ENCODE measurements at regions not wholly inside any gene's neighbourhood (a gene's known extent, or its start where the extent isn't known, plus 50 kb on each side); places are given as distances from the start of the nearest gene placed in this dataset.
A peak's percentile ranks its signal among the peaks of the same experiment; 100 is the strongest.

- Histone ChIP-seq H3K9me3 (peaks cover 0 to 18% (median 9%) of the 10 kb centered on the region in 4 donors), H3K27ac (no peak overlapping the region), H3K27me3 (no peaks in the 10 kb centered on the region), H3K36me3 (no peaks in the 10 kb centered on the region), H3K4me3 (no peak overlapping the region), H3K4me1 (no peaks in the 10 kb centered on the region)
- TF ChIP-seq POLR2AphosphoS5 (IDR thresholded peaks at IDR 0.05) (no peak), EP300 (IDR thresholded peaks at IDR 0.05) (no peak), POLR2A (IDR thresholded peaks at IDR 0.05) (no peak), CTCF (IDR thresholded peaks at IDR 0.05) (no peak)
- no peak for ATAC-seq (ENCODE audit: low FRiP score in 2 of 2)
- WGBS, 2 donors: 59 to 68% methylated on average over 1 of the region's 1 CpG
- DNase-seq: no peak
These were observed 625.6 kb downstream of the PTPRU start for GRCh38 chr1:29861922-29862321.

- no peak overlapping the region for H3K27ac ChIP-seq
- peaks cover 0 to 18% (median 9%) of the 10 kb centered on the region in 4 donors for H3K9me3 ChIP-seq
- WGBS, 2 donors: 100% methylated on average over 1 of the region's 1 CpG
- no peak overlapping the region for H3K4me3 ChIP-seq
- H3K27me3 ChIP-seq: no peaks in the 10 kb centered on the region
- TF ChIP-seq POLR2AphosphoS5 (IDR thresholded peaks at IDR 0.05) (no peak), EP300 (IDR thresholded peaks at IDR 0.05) (no peak), CTCF (IDR thresholded peaks at IDR 0.05) (no peak), POLR2A (IDR thresholded peaks at IDR 0.05) (no peak)
- no peaks in the 10 kb centered on the region for H3K36me3 ChIP-seq
- no peak for DNase-seq
- H3K4me1 ChIP-seq: no peaks in the 10 kb centered on the region
- no peak for ATAC-seq (ENCODE audit: low FRiP score in 2 of 2)
These were observed 625.1 kb downstream of the PTPRU start for GRCh38 chr1:29861446-29861845.

GRCh38 chr1:29860681-29861080, 624.4 kb downstream of the PTPRU start:
- TF ChIP-seq POLR2A (IDR thresholded peaks at IDR 0.05) (no peak), EP300 (IDR thresholded peaks at IDR 0.05) (no peak), CTCF (IDR thresholded peaks at IDR 0.05) (no peak)
- Histone ChIP-seq H3K27me3 (no peaks in the 10 kb centered on the region), H3K9me3 (peaks cover 0 to 18% (median 9%) of the 10 kb centered on the region in 4 donors), H3K4me3 (no peak overlapping the region), H3K27ac (no peak overlapping the region), H3K4me1 (no peaks in the 10 kb centered on the region), H3K36me3 (no peaks in the 10 kb centered on the region)
- ATAC-seq (ENCODE audit: low FRiP score in 2 of 2) (no peak), DNase-seq (no peak)
- 100% methylated on average over 1 to 2 of the region's 2 CpGs for WGBS, 2 donors

GRCh38 chr1:29860056-29860455, 623.7 kb downstream of the PTPRU start:
- 100% methylated on average over 1 of the region's 1 CpG for WGBS, 2 donors
- H3K4me3 ChIP-seq: no peak overlapping the region
- no peaks in the 10 kb centered on the region for H3K36me3 ChIP-seq
- no peak for DNase-seq
- ATAC-seq (ENCODE audit: low FRiP score in 2 of 2): no peak
- H3K27me3 ChIP-seq: no peaks in the 10 kb centered on the region
- no peak overlapping the region for H3K27ac ChIP-seq
- TF ChIP-seq POLR2A (IDR thresholded peaks at IDR 0.05) (no peak), EP300 (IDR thresholded peaks at IDR 0.05) (no peak), POLR2AphosphoS5 (IDR thresholded peaks at IDR 0.05) (no peak), CTCF (IDR thresholded peaks at IDR 0.05) (no peak)
- peaks cover 0 to 18% (median 9%) of the 10 kb centered on the region in 4 donors for H3K9me3 ChIP-seq
- H3K4me1 ChIP-seq: no peaks in the 10 kb centered on the region

GRCh38 chr1:29859126-29859525, 622.8 kb downstream of the PTPRU start:
- 81% methylated on average over 9 of the region's 9 CpGs for WGBS, 2 donors
- DNase-seq (peak in 1 of 2 donors; percentile 50), ATAC-seq (ENCODE audit: low FRiP score in 2 of 2) (no peak)
- no peak for TF ChIP-seq CTCF (IDR thresholded peaks at IDR 0.05)
- no peak for TF ChIP-seq EP300 (IDR thresholded peaks at IDR 0.05)
- TF ChIP-seq POLR2AphosphoS5 (IDR thresholded peaks at IDR 0.05): no peak
- TF ChIP-seq POLR2A (IDR thresholded peaks at IDR 0.05): no peak
- H3K4me1 ChIP-seq: no peaks in the 10 kb centered on the region
- peaks cover 0 to 18% (median 9%) of the 10 kb centered on the region in 4 donors for H3K9me3 ChIP-seq
- no peak overlapping the region for H3K27ac ChIP-seq
- no peaks in the 10 kb centered on the region for H3K36me3 ChIP-seq
- H3K4me3 ChIP-seq: no peak overlapping the region
- H3K27me3 ChIP-seq: no peaks in the 10 kb centered on the region

Measured in upper lobe of left lung (tissue), 6 donors.